BJ (cell line): ENCODE measurements at regions not wholly inside any gene's neighbourhood (a gene's known extent, or its start where the extent isn't known, plus 50 kb on each side); places are given as distances from the start of the nearest gene placed in this dataset.

Experiments
- CTCF ChIA-PET: fragments of 350-600 bp; formaldehyde crosslinking; extraction: SDS; loops from one replicate; lab custom pipeline; 2021; ENCODE audit warnings: antibody characterized with exemption, inconsistent platforms; lab: Yijun Ruan, JAX
- POLR2A ChIA-PET: fragments of 300-600 bp; sonication (Branson Sonifier 250); formaldehyde crosslinking; extraction: SDS; loops from one replicate; lab custom pipeline; 2021; ENCODE audit warnings: antibody characterized with exemption; lab: Charles Lee
- DNase-seq: peaks from one replicate; pipeline ENCODE4 v3.0.0-alpha.2; 2011; ENCODE audit warnings: low read depth
- H3K27me3 ChIP-seq: 2 replicates; pipeline ENCODE4 v1.6.0; 2011; ENCODE audit warnings: low read length; ENCODE audit not compliant: control insufficient read depth, insufficient read depth
- H3K36me3 ChIP-seq: 2 replicates; pipeline ENCODE4 v1.5.1; 2011; ENCODE audit warnings: low read length; ENCODE audit not compliant: control insufficient read depth, insufficient read depth
- H3K4me3 ChIP-seq: 2 replicates; pipeline ENCODE4 v1.5.1; 2011; ENCODE audit warnings: low read depth, mild to moderate bottlenecking, control low read depth, low read length
- CTCF ChIP-seq: IDR thresholded peaks from 2 replicates; pipeline ENCODE4 v1.5.1; 2011; ENCODE audit warnings: low read depth, mild to moderate bottlenecking, control low read depth, inconsistent platforms, low read length, moderate library complexity; ENCODE audit not compliant: insufficient read depth

GRCh38 chr2:51888120-51888519, 856.2 kb upstream of the NRXN1 start:
- CTCF ChIA-PET, result no interaction called here
- no peak for TF ChIP-seq CTCF
- no peaks in the 10 kb centered on the region for H3K27me3 ChIP-seq
- no peak overlapping the region for H3K4me3 ChIP-seq
- POLR2A ChIA-PET, result no interaction called here
- no peaks in the 10 kb centered on the region for H3K36me3 ChIP-seq
- DNase-seq, result no peak

GRCh38 chr2:51881673-51882072, 849.7 kb upstream of the NRXN1 start:
- Histone ChIP-seq H3K27me3 (no peaks in the 10 kb centered on the region), H3K36me3 (no peaks in the 10 kb centered on the region), H3K4me3 (no peak overlapping the region)
- no peak for TF ChIP-seq CTCF
- POLR2A ChIA-PET, result no interaction called here
- CTCF ChIA-PET, result no interaction called here
- DNase-seq, result no peak

- POLR2A ChIA-PET, result no interaction called here
- CTCF ChIA-PET, result no interaction called here
Measured at GRCh38 chr2:51880153-51880552, 848.2 kb upstream of the NRXN1 start.

GRCh38 chr2:51866361-51866760, 834.4 kb upstream of the NRXN1 start:
- POLR2A ChIA-PET, result no interaction called here
- H3K27me3 ChIP-seq, result no peaks in the 10 kb centered on the region

More at GRCh38 chr2:51880153-51880552, 848.2 kb upstream of the NRXN1 start:
- Histone ChIP-seq H3K4me3 (no peak overlapping the region), H3K27me3 (no peaks in the 10 kb centered on the region), H3K36me3 (no peaks in the 10 kb centered on the region)
- TF ChIP-seq CTCF, result no peak
- no peak for DNase-seq

GRCh38 chr2:51859260-51859659, 827.3 kb upstream of the NRXN1 start:
- POLR2A ChIA-PET, result no interaction called here
- DNase-seq, result no peak
- CTCF ChIA-PET, result no interaction called here
- Histone ChIP-seq H3K27me3 (no peaks in the 10 kb centered on the region), H3K4me3 (no peak overlapping the region), H3K36me3 (no peaks in the 10 kb centered on the region)
- no peak for TF ChIP-seq CTCF

More at GRCh38 chr2:51866361-51866760, 834.4 kb upstream of the NRXN1 start:
- no peaks in the 10 kb centered on the region for H3K36me3 ChIP-seq
- CTCF ChIA-PET, result no interaction called here
- no peak overlapping the region for H3K4me3 ChIP-seq
- no peak for DNase-seq
- no peak for TF ChIP-seq CTCF
